ENCODE measurements at regions not wholly inside any gene's neighbourhood (a gene's known extent, or its start where the extent isn't known, plus 50 kb on each side); places are given as distances from the start of the nearest gene placed in this dataset.

DNA sequence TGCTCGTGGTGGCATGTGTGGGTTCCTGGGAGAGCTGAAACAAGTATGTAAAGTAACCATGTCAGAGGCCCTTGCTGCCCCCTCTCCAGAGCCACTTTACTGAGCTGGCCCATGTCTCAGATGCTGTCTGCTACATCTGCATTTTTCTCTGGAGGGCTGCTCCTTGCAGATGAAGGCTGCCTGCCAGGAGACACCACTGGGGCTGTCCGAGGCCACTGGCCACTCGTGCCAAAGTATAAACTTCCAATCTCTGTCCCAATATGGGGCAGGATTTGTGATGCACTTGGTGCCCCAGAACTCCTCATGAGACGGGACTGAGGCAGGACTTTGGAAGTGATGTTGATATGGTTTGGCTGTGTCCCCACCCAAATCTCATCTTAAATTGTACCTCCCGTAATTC lies 478.4 kb upstream of the B3GAT1 start:
- no peak for DNase-seq
- 60 to 78% (median 68%) methylated on average over 5 of the region's 5 CpGs for WGBS, 3 donors
- TF ChIP-seq POLR2A (IDR thresholded peaks at IDR 0.05) (no peak), EP300 (IDR thresholded peaks at IDR 0.05) (no peak)
- TF ChIP-seq, protein P1, sequence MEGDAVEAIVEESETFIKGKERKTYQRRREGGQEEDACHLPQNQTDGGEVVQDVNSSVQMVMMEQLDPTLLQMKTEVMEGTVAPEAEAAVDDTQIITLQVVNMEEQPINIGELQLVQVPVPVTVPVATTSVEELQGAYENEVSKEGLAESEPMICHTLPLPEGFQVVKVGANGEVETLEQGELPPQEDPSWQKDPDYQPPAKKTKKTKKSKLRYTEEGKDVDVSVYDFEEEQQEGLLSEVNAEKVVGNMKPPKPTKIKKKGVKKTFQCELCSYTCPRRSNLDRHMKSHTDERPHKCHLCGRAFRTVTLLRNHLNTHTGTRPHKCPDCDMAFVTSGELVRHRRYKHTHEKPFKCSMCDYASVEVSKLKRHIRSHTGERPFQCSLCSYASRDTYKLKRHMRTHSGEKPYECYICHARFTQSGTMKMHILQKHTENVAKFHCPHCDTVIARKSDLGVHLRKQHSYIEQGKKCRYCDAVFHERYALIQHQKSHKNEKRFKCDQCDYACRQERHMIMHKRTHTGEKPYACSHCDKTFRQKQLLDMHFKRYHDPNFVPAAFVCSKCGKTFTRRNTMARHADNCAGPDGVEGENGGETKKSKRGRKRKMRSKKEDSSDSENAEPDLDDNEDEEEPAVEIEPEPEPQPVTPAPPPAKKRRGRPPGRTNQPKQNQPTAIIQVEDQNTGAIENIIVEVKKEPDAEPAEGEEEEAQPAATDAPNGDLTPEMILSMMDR (IDR thresholded peaks at IDR 0.05), result no peak
- Histone ChIP-seq H3K36me3 (no peaks in the 10 kb centered on the region), H3K9me3 (no peaks in the 10 kb centered on the region), H3K27ac (no peak overlapping the region), H3K4me1 (ENCODE audit: insufficient read depth) (no peaks in the 10 kb centered on the region), H3K4me3 (no peak overlapping the region), H3K27me3 (no peaks in the 10 kb centered on the region)
- intact Hi-C loops (cut with DNase I), result no loop called here

DNA sequence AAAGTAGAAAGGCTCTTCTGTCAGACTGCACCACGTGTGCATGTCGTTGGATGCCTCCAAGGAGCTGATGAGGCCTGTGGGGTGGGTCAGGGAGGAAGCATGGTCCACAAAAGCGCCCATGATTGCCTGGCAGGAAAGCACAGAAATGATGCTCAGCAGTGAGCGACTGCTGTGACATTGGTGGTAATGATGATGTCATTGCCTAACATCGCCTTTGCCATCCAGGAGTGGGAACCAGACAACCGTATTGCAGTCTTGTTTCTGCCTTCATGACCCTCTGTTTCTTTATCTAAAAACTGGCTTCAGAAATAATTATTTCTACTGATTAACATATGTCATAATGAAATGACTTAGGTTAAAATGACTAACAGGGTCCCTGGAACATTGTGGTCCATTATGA lies 477.8 kb upstream of the B3GAT1 start:
- intact Hi-C loops (cut with DNase I), result no loop called here
- TF ChIP-seq EP300 (IDR thresholded peaks at IDR 0.05), result no peak
- TF ChIP-seq POLR2A (IDR thresholded peaks at IDR 0.05), result no peak
- TF ChIP-seq, protein P1 (IDR thresholded peaks at IDR 0.05), result no peak
- WGBS, 3 donors, result 76 to 86% (median 83%) methylated on average over 6 of the region's 6 CpGs
- Histone ChIP-seq H3K9me3 (no peaks in the 10 kb centered on the region), H3K27me3 (no peaks in the 10 kb centered on the region), H3K36me3 (no peaks in the 10 kb centered on the region), H3K4me1 (ENCODE audit: insufficient read depth) (no peaks in the 10 kb centered on the region), H3K27ac (no peak overlapping the region), H3K4me3 (no peak overlapping the region)
- DNase-seq, result no peak

DNA sequence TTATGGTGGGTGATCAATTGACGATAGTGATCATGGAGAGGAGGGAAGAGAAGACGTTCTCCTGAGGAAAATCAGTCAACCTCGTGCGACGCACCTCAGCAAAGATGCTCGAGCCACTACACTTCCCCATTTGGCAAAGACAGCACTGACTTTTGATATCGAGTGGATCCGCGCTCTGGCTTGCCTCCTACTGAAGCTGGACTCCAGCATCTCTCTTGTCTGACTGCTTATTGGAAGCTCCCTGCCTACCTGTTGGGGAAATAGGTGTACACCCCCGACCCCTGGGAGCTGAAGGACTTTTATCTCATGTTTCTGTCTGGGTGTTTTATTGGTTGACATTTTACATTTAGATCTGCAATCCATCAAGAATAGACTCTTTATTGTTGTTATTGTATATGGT lies 476.8 kb upstream of the B3GAT1 start:
- intact Hi-C loops (cut with DNase I), result no loop called here
- no peaks in the 10 kb centered on the region for H3K36me3 ChIP-seq
- H3K4me3 ChIP-seq, result no peak overlapping the region
- no peaks in the 10 kb centered on the region for H3K27me3 ChIP-seq
- 53 to 64% (median 61%) methylated on average over 10 of the region's 10 CpGs for WGBS, 3 donors
- no peaks in the 10 kb centered on the region for H3K4me1 ChIP-seq (ENCODE audit: insufficient read depth)
- H3K9me3 ChIP-seq, result no peaks in the 10 kb centered on the region
- H3K27ac ChIP-seq, result no peak overlapping the region
- no peak for DNase-seq
- TF ChIP-seq, protein P1 (IDR thresholded peaks at IDR 0.05), result no peak
- TF ChIP-seq POLR2A (IDR thresholded peaks at IDR 0.05) (no peak), EP300 (IDR thresholded peaks at IDR 0.05) (no peak)

DNA sequence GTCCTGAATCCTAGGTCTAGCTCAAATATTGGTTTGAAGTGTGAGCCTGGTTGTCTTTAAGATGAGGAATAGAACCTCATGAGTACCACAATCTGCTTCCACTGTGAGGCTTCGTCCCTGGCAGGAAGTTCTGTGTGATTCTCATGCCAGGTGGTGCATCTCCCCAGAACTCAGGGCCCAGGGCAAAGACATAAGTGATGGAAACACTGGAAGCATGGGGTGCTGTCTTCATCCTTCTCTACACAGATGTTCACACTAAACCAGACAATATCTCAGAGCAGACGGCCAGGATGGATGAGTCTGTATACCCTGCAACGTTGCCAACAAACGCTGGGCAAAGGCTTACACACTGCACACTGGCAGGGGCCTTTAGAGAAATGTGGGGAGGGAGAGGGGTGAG lies 475.9 kb upstream of the B3GAT1 start:
- no peak overlapping the region for H3K27ac ChIP-seq
- DNase-seq, result no peak
- intact Hi-C loops (cut with DNase I), result no loop called here
- H3K4me3 ChIP-seq, result no peak overlapping the region
- H3K27me3 ChIP-seq, result no peaks in the 10 kb centered on the region
- no peaks in the 10 kb centered on the region for H3K4me1 ChIP-seq (ENCODE audit: insufficient read depth)
- H3K9me3 ChIP-seq, result no peaks in the 10 kb centered on the region
- WGBS, 3 donors, result 64 to 68% (median 66%) methylated on average over 4 of the region's 4 CpGs
- TF ChIP-seq, protein P1 (IDR thresholded peaks at IDR 0.05), result no peak
- no peak for TF ChIP-seq POLR2A (IDR thresholded peaks at IDR 0.05)
- no peak for TF ChIP-seq EP300 (IDR thresholded peaks at IDR 0.05)
- no peaks in the 10 kb centered on the region for H3K36me3 ChIP-seq

DNA sequence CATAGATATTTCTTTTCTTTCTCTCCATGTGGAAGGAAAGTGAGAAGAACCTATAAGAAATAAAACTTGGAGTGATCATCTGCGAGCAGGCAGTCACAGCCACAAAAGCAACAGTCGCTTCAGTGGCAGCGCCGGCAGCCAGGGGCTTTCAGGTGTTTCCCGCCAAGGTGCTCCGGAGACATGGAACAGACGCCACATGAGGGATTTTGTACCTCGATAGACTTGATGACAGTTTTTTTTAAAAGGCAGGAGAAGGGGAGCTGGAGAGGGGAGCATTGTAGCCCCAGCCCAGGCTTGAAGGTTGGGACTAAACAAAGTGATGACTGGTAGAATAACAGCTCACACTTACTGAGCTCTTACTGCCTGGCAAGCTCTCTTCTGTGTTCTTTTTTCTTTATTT lies 471.4 kb upstream of the B3GAT1 start:
- no peaks in the 10 kb centered on the region for H3K27me3 ChIP-seq
- 67 to 80% (median 76%) methylated on average over 8 of the region's 8 CpGs for WGBS, 3 donors
- intact Hi-C loops (cut with DNase I), result no loop called here
- DNase-seq, result no peak
- TF ChIP-seq EP300 (IDR thresholded peaks at IDR 0.05), result no peak
- TF ChIP-seq, protein P1 (IDR thresholded peaks at IDR 0.05), result no peak
- TF ChIP-seq POLR2A (IDR thresholded peaks at IDR 0.05), result no peak
- H3K27ac ChIP-seq, result no peak overlapping the region
- H3K9me3 ChIP-seq, result no peaks in the 10 kb centered on the region
- no peaks in the 10 kb centered on the region for H3K4me1 ChIP-seq (ENCODE audit: insufficient read depth)
- no peak overlapping the region for H3K4me3 ChIP-seq
- no peaks in the 10 kb centered on the region for H3K36me3 ChIP-seq
